Glutamatergic neuron (in vitro differentiated cells): ENCODE measurements at regions not wholly inside any gene's neighbourhood (a gene's known extent, or its start where the extent isn't known, plus 50 kb on each side); places are given as distances from the start of the nearest gene placed in this dataset.

Experiments
- DNase-seq: peaks from one replicate; pipeline ENCODE4 v3.0.0; 2022
- H3K27ac Mint-ChIP-seq: one replicate; pipeline ENCODE4 v1.8.0; 2020; ENCODE audit warnings: mild to moderate bottlenecking, mixed read lengths, inconsistent platforms; ENCODE audit not compliant: unreplicated experiment
- H3K27me3 Mint-ChIP-seq: one replicate; pipeline ENCODE4 v1.8.0; 2020; ENCODE audit warnings: mild to moderate bottlenecking, moderate library complexity, mixed read lengths, inconsistent platforms; ENCODE audit not compliant: unreplicated experiment
- H3K36me3 Mint-ChIP-seq: one replicate; pipeline ENCODE4 v1.8.0; 2020; ENCODE audit warnings: mild to moderate bottlenecking, mixed read lengths, inconsistent platforms; ENCODE audit not compliant: unreplicated experiment
- H3K4me1 Mint-ChIP-seq: one replicate; pipeline ENCODE4 v1.8.0; 2020; ENCODE audit warnings: mild to moderate bottlenecking, low read depth, mixed read lengths, inconsistent platforms; ENCODE audit not compliant: unreplicated experiment
- H3K4me3 Mint-ChIP-seq: one replicate; pipeline ENCODE4 v1.8.0; 2020; ENCODE audit warnings: mild to moderate bottlenecking, mixed read lengths, inconsistent platforms; ENCODE audit not compliant: unreplicated experiment
- H3K9me3 Mint-ChIP-seq: one replicate; pipeline ENCODE4 v1.8.0; 2020; ENCODE audit warnings: mild to moderate bottlenecking, moderate library complexity, mixed read lengths, inconsistent platforms; ENCODE audit not compliant: unreplicated experiment
- TF ChIP-seq, protein P1 (sequence below): fragments of 200-600 bp; sonication (generic); IDR thresholded peaks from one replicate; pipeline ENCODE4 v1.5.0; 2021; ENCODE audit not compliant: partially characterized antibody, unreplicated experiment

GRCh38 chr5:116360008-116360853 is 214.4 kb downstream of the SEMA6A start:
- Mint-ChIP-seq H3K4me3 (no peak overlapping the region), H3K9me3 (no peaks in the 10 kb centered on the region), H3K36me3 (peaks cover 14% of the 10 kb centered on the region), H3K4me1 (peaks cover 5% of the 10 kb centered on the region), H3K27ac (no peak overlapping the region), H3K27me3 (peaks cover 2% of the 10 kb centered on the region)
- TF ChIP-seq, protein P1, sequence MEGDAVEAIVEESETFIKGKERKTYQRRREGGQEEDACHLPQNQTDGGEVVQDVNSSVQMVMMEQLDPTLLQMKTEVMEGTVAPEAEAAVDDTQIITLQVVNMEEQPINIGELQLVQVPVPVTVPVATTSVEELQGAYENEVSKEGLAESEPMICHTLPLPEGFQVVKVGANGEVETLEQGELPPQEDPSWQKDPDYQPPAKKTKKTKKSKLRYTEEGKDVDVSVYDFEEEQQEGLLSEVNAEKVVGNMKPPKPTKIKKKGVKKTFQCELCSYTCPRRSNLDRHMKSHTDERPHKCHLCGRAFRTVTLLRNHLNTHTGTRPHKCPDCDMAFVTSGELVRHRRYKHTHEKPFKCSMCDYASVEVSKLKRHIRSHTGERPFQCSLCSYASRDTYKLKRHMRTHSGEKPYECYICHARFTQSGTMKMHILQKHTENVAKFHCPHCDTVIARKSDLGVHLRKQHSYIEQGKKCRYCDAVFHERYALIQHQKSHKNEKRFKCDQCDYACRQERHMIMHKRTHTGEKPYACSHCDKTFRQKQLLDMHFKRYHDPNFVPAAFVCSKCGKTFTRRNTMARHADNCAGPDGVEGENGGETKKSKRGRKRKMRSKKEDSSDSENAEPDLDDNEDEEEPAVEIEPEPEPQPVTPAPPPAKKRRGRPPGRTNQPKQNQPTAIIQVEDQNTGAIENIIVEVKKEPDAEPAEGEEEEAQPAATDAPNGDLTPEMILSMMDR, result no peak
- no peak for DNase-seq

DNA sequence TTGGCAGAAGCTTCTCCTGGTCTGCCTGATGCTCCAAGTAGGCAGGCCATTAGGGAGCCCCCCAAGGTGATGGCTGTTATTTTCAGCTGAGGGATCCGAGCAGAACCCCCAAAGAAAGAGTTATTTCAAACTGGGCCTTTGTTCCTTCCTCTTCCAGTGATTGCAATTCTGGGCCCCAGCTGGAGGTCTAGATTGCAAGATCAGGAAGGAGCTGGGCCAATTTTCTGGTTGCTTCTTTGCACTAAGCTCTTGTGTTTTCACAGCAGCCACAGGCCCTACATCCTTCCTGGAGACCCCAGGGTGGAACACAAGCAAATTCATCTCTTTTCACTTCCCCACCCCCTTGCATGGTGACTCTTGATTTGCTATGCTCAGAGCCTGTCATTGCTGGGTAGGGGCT is 215.0 kb downstream of the SEMA6A start:
- DNase-seq, result no peak
- Mint-ChIP-seq H3K4me3 (no peak overlapping the region), H3K36me3 (peaks cover 20% of the 10 kb centered on the region), H3K27me3 (peaks cover 2% of the 10 kb centered on the region), H3K4me1 (no peaks in the 10 kb centered on the region), H3K9me3 (no peaks in the 10 kb centered on the region), H3K27ac (no peak overlapping the region)
- TF ChIP-seq, protein P1, result no peak

- H3K9me3 Mint-ChIP-seq, result peaks cover 1% of the 10 kb centered on the region
- peaks cover 26% of the 10 kb centered on the region for H3K36me3 Mint-ChIP-seq
- DNase-seq, result no peak
- H3K4me3 Mint-ChIP-seq, result no peak overlapping the region
- peaks cover 2% of the 10 kb centered on the region for H3K27me3 Mint-ChIP-seq
- H3K4me1 Mint-ChIP-seq, result no peaks in the 10 kb centered on the region
- H3K27ac Mint-ChIP-seq, result peak overlapping the region; percentile 9
- TF ChIP-seq, protein P1, result no peak
These were observed 215.7 kb downstream of the SEMA6A start for GRCh38 chr5:116358911-116359418.

GRCh38 chr5:116358015-116358523 is 216.6 kb downstream of the SEMA6A start:
- Mint-ChIP-seq H3K36me3 (peaks cover 30% of the 10 kb centered on the region), H3K4me3 (no peak overlapping the region), H3K27me3 (peaks cover 2% of the 10 kb centered on the region), H3K27ac (no peak overlapping the region), H3K9me3 (peaks cover 2% of the 10 kb centered on the region), H3K4me1 (no peaks in the 10 kb centered on the region)
- TF ChIP-seq, protein P1, result no peak
- no peak for DNase-seq
